Effector CD4-positive, alpha-beta T cell (primary cell): ENCODE measurements at regions not wholly inside any gene's neighbourhood (a gene's known extent, or its start where the extent isn't known, plus 50 kb on each side); places are given as distances from the start of the nearest gene placed in this dataset.

Experiments
- DNase-seq: peaks from one replicate; pipeline ENCODE4 v3.0.0-alpha.2; 2020

DNA sequence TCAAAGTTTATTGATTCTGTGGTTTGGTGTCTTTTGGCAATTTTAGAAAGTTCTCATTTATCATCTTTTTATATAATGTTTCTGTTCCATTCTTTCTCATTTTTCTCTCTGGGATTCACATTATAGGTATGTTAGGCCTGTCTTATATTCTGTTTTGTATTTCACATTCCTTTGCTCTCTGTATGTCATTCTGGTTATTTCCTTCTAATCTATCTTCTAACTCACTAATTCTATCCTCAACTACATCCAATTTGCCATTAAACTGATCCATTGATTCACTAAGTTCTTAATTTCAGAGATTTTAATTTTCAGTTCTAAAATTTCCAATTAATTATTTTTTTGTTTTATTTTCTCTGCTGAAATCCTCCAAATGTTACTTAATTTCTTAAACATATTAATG is 234.8 kb downstream of the FOXD2 start:
- DNase-seq: no peak

DNA sequence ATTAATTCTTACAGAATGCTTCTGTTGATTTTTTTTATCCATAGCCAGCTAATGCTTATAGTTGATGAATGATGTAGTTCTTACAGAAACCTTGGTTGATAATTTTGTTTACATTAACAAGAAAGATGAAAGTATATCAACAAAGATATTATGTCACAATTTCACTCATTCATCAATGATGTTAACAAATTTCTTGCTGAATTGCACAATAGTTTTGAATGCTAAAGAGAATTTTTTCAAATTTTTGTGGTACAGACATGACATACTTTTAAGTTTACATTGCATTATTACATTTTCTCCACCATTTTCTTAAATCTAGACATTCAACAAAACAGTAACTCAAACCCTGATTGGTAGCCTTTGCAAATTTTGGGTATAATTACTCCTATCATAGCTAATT is 236.3 kb downstream of the FOXD2 start:
- DNase-seq: no peak

DNA sequence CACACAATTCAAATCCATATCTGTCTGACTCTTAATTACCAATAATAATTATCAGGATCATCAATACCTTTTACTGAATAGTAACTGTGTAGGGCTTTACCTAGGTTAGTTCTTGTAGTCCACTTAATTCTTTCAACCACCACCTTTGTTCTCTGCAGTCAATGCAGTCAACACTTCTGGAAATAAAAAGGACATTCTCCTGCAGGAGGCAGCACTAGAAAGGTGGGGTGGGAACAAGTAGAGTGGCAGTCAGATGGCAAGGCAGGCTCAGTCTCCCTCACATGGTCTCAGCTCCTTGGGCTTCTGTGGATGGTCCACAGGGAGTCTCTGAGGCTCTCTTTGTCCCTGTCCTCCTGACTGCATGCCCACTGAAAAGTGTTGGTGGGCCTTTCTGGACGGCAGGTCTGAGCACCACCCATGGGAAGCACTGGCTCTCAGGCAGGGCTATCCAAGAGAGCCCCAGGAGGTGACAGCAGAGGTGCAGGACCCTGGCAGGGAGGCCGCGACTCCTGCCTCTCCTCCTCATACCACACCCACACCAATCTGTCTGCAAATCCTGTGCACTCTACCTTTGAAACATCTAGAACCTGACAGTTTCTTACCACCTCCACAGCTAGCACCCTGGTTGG is 237.3 kb downstream of the FOXD2 start:
- no peak for DNase-seq

DNA sequence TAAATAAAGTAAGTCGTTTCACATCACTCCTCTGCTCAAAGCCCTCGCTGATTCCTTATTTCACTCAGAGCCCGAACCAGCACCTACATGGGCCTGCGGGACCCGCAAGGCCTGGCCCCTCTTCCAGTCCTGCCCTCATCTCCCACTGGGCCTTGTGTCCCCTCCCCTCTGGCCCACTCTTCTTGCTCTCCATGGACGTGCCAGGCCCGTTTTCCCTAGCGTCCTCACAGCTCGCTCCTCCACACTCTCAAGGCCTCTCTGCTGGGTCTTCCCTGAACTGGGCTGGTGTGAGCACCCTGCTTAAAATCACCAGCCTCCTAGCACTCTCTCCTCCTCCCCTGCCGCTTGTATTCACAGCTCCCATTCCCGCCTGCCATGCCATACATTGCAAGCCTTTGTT is 237.9 kb downstream of the FOXD2 start:
- no peak for DNase-seq

DNA sequence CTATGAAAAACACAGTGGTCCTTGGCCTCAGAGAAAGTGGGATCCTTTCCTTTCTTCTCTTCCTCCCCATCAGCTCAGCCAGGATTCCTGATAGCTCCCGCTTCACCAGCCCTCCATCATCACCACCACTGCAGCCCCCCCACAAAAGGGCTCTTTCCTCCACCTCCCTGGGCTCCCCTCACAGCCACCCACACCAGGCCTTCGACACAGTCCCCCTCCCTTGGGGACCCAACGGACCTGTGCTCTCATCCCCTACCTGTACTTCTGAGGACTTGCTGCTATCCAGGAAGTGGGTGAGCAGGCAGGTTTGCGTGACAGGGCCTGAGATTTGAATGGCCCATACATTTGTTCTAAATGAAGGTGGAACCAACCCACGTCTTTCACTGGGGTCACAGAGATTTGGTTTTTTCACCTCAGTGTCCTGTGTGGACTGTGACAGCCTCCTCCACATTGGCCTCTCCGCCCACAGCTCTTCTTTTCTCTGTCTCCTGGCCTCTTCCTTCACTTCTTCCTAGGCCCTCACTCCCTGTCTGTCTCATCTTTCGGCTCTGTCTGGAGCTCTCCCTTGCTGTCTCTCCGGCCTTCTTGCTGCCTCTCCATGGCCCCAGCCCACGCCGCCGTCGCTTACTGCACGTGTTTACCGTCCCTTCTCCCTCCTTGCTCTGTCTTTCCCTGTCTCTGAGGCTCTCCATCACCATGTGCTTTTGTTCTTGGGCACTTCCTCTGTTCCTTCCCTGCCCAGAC is 238.6 kb downstream of the FOXD2 start:
- no peak for DNase-seq

DNA sequence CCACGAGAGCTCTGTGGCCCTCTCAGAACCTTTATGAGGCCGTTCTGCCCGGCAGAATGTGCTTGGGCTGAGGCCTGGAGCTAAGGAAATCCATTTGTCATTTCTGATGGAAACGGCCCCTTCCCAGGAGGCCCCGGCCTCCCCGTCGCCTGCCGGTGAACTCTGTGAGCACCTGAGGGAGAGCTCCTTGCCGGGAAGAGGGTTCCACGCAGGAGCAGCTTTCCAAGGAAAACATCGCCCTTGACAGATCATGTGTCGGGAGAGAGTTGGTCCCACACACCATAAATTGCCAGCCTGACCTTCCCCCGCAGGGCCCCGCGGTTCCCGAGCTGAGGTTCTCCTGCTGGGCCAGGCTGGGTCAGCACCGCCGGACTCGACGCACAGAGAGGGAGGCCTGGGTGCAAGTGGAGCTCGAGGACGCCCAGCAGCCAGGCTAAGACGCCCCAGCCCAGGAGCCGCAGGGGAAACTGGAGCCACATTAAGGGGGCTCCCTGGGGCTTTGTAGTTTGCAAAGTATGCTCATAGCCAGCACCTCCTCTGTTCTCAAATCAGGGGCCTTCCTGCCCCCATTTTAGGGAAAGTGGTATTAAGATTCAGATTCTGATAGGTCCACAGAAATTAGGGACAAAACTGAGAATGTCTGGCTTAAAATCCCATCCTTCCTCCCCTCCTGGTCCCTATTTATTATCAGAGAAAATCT is 239.5 kb downstream of the FOXD2 start:
- no peak for DNase-seq

DNA sequence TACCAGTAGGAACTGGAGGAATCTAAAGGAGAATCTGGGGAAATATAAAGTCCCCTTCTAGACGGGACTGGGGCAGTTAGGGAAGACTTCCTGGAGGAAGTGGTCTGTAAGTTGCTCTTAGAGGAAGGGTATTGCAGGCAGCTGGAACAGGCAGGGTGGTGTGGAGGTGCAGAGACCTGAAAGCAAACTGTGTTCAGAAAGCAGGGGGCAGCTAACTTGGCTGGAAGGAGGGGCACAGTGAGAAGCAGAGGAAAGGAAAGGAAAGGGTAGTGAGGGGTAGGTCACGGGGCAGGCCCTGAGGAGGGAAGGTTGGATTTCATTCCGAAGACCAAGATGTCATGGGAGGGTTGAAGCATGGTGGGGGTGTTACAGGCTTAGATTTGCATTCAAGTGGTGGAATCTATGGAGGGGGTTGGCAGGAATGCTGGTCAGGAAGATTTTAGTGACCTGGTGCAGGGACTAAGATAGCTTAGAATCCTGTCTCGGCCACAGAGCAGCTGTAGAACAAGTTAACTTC is 240.7 kb downstream of the FOXD2 start:
- DNase-seq: no peak

DNA sequence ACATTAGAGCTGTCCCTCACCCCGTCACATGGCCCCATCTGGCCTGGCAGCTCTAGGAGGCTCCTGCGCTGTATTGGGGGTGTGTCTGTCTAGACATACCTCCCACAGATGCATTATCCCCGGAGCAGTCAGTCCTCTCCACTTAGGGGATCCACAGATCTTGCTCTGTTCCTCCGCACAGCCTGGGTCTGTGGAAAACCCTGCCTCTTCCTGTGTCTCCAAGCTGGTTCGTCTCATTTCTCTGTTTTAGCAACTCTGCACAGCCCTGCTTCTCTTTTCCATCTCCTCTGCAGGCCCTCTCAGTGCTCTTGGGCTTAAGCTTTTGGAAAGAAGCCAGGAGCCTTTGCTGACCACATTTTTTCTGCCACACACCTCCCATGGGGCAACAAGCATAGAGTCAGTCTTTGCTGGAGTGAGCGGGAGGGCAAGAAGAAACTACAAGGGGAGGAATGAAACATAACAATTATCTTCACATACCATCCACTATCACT is 241.5 kb downstream of the FOXD2 start:
- no peak for DNase-seq

DNA sequence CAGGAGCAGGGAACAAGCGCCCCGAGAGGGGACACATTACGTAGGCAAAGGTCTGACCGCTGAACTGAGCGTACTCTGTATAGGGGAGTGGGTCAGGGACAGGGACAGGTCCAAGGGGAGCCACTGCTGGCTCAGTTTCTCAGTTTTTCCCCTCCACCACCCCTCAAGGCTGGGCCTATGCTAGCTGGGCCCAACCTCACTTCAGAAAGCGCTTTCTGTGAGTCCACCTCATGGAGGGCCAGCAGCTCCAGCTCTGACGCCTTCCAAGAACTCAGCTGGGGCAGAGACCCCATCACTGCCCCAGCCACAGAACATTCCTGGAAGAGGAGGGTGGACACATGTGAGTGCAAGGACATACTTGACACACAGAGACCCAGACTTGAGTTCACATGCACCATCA is 242.0 kb downstream of the FOXD2 start:
- DNase-seq: no peak

DNA sequence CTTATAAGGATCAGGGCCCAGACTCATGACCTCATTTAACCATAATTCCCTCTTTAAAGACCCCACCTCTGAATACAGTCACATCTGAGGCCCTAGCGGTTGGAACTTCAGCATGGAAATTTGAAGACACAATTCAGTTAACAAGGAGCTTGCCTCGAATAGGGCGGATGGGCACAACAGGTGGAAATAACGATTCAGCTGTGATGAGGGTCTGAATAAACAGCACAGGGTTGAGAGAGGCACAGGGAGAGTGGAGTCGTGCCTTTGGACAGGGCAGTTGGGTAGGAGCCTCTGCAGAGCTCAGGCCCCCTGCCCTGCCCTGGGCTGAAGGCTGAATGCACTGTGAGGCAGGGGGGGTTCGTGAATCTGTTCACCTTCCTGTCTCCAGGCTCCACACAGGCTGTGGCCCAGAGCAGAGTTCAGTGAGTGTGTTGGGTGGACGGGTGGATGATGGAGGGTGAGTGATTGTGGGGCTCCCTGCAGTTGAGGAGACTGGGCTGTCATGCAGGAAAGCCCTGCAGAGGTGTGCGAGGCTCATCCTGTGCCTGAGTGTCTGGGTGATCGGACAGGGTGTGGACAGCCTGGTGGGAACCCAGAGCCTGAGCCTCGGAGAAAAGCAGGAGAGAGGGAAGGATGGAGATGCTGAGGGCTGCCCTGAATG is 243.1 kb downstream of the FOXD2 start:
- no peak for DNase-seq

DNA sequence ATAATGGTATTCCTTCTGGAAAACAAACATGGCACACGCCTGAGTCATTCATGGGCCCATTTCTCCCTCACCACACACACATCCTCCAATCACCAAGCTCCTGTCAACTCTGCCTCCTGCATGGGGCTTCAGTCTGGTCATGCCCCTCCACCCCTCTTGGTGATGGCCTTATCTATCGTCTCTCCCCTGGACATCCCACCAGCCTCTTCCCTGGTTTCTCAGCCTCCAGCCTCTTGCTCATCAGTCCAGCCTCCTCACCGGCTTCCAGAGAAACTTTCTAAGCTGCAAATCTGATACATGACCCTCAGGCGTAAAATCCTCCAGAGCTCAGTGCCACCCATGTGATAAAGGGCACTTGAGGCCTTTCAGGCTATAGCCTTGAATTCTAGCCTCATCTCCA is 243.9 kb downstream of the FOXD2 start:
- no peak for DNase-seq

DNA sequence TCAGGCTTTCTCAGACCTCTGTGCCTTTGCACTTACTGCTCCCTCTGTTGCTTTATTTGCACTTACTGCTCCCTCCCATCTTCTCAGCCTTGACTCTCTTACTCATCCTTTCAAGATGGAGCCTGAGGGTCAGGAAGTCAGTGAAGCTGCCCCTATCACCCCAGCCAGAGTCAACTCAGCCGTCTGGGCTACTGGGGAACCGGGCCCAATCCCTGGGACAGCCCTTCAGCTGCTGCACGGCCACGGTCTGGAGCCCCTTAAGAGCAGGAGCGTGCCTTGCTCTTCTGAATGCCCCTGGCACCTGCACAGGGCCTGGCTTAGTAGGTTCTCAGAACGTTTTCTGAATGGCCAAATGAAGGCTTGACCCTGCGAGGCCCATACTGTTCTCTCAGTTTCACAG is 244.4 kb downstream of the FOXD2 start:
- DNase-seq: no peak

DNA sequence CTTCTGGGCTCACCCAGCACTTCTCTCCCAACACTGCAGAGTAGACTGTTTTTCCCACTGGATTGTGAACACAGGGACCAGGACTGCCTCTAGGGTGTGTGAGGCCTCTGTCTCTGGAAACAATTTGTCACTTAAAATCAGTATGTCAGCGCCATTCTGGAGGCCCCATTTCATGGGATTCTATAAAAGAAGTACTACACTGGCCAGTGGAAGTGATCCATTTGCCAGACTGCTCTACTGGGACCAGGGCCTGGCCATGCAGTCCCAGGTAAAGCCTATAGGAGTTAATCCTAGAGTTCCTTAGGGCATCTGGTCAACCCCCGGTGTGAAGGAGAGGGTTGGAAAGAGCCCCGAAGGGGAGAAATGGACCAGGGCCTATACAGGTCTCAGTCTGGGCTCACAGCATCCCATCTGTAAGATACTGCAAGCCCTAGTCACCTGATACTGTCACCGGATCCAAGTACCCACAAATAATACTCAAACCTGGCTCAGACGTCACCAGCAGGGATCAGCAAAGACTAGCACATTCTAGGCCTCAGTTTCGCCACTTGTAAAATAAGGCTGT is 245.0 kb downstream of the FOXD2 start:
- DNase-seq: no peak

DNA sequence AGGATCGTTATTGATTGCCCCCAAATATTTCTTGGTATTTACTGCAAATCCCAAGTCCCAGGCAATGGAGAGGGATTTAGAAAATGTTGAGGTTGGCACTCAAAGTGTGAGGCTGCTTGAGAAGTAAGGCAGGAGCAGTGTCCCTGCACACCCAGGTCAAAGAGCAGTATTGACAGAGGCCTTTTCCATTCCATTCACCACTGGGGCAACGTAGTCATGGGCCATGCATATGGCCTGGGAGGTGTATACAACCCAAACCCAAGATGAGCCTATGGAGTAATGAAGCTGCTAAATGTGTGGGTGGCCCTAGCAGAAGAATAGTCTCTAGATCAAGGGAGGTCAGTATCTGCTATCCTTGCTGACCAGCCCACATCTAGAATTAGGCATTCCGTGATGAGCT is 245.6 kb downstream of the FOXD2 start:
- no peak for DNase-seq

DNA sequence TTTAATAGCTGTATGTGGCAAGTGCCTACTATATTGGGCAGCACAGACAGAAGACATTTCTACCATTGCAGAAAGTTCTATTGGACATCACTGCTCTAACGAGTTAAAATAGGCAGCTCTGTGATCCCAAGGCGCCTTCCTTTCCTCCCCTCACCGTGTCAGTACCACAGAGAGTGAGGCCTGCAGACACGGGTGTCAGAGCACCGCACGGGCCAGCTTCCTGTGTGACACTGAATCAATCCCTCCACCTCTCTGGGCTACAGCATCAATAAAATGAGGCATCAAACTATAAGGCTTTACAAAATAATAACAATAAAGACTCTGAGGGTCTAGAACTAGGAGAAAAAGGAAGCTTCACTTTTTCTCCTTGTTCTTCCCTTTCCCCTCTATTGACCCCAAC is 246.7 kb downstream of the FOXD2 start:
- DNase-seq: no peak

DNA sequence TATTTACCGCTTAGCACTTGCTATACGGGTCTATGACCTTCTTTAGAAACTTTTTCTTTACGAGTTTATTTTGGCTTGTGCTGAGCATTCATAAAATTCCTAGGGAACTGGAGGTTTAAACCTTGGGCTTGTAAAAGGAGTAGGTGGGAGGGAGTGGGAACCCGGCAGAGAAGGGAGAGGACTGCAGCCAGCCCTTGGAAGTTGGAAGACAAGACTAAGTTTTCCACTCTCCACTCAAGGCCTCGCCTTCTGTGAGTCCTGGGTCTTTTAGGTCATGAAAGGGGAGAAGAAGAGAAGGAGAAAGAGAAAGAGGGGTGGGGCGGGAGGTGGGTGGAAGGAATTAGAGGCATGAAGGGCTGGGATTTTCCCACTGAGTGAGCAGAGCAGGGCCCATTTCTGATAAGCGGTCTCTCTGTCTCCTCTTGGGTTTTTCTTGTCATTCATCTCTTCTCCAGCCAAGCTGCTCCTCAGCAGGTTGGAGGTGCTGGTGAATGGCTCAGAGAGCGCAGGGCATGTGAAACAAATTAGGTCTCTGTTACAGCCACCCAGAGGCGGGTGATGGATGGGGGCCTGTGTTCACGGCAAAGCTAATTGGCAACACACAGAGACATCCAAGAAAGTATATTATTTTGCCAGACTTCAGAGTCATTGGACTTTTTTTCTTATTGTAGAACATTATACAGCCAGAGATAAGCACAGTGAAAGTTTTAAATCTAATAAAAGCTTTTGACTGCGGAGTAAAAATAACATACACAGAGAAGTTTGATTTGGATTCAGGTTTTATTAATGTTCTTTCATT is 247.3 kb downstream of the FOXD2 start:
- DNase-seq: no peak

DNA sequence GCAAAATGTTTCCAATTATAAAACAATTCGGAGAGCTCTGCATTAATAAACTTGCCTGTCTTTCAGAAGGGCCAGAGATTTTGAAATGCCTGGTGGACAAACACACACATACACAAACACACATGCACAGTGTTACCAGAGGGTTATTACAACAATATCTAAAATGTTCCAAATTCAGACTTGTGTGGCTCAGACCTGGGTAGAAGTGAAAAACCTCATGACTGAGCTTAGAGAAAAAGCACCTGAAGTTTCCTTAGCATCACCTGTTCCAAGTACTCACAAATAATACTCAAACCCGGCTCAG is 247.9 kb downstream of the FOXD2 start:
- no peak for DNase-seq

DNA sequence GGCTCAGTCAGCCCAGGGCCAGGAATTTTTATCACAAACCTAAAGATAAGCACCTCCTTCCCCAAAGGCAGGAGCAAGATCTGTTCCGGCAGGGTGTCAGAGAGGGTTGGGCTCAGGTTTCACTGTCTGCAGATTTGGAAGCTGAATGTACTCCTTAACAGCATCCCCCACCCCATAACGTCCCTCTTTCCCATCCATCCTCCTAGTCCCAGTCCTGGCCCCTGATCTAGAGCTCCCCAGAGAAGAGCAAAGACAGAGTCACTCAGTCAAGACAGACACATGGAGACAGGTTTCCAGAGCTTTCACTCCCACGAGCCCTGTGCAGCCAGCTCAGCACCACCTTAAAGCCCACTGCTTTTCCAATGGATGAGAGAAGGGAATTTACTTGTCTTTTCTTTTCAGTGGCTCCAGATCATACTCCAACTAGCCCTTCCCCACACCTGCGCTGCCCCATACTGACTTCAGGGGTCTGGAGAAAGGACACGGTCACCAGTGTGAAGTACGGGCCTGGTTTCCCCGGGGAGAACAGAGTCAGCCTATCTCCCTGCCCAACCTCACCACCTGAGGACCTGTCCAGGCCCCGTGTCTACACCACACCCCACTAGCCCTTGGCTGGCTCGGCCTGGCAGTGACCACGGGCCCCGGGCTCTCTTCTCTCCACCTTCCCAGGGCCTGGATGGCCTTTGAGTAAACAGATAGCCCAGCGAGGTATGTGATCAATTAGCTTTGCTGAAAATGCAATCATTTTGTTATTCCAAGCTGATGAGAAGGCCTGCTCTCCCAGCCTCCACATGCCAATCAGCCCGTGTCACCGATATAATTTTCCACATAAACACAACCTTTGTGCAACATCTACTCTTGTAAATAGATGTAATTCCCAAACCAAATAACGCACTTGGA is 249.1 kb downstream of the FOXD2 start:
- no peak for DNase-seq

DNA sequence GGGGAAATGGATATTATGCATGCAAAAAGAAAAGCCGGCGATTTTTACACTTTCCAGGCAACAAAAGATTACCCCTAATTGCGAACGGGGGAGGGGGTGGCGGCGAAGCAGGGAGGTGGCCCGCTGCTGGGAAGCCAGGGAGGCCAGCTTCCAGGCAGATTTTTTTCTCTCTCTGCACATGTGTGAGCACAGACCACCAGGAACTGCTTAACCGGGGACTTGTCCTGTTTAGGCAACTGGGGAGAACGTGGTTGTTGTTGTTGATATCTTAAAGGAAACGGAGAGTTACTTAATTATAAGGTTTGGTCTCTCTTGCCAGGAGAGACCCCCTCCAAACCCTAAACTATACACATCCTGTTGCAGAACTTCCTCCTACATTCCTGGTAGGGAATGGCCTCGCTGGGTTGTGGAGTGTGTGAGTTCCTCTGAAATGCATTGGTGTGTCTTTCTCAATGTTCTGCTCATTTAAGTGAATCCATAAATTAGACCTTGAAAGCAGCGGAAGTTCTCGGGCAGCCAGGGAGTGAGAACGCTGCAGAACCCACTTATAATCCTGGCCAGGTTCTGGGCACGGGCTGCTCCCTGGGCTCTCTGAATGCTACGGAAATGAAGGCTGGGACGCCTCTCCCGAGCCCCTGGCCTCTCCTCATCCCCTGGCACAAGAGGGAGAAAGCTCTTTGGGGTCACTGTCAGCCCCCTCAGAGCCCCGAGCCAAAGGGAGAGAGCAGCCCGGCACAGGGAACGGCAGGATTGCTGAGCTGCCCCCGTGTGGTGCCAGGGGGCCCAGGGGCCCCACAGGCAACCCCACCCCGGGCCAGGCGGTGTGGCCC is 250.0 kb downstream of the FOXD2 start:
- DNase-seq: no peak
